GM12874 (cell line): ENCODE measurements at regions not wholly inside any gene's neighbourhood (a gene's known extent, or its start where the extent isn't known, plus 50 kb on each side); places are given as distances from the start of the nearest gene placed in this dataset.

ENCODE experiments used
- CTCF ChIP-seq: IDR thresholded peaks from 2 replicates; pipeline ENCODE4 v1.5.1; 2011; ENCODE audit warnings: low read depth, mild to moderate bottlenecking, control low read depth, low read length, moderate library complexity; ENCODE audit not compliant: insufficient read depth

GRCh38 chr15:53882311-53882710 is 95.9 kb upstream of the UNC13C start:
- TF ChIP-seq CTCF = no peak

- TF ChIP-seq CTCF = no peak
Measured at GRCh38 chr15:53880357-53880756, 97.9 kb upstream of the UNC13C start.

- TF ChIP-seq CTCF = no peak
Measured at GRCh38 chr15:53875711-53876110, 102.5 kb upstream of the UNC13C start.

- no peak for TF ChIP-seq CTCF
Measured at GRCh38 chr15:53875139-53875538, 103.1 kb upstream of the UNC13C start.

GRCh38 chr15:53872410-53872809 is 105.8 kb upstream of the UNC13C start:
- no peak for TF ChIP-seq CTCF

GRCh38 chr15:53869806-53870073 is 108.5 kb upstream of the UNC13C start:
- TF ChIP-seq CTCF = no peak

GRCh38 chr15:53869044-53869805 is 109.0 kb upstream of the UNC13C start:
- TF ChIP-seq CTCF = peak; percentile 37; the same call in 1 of the 2 replicates
